ENCODE measurements at regions not wholly inside any gene's neighbourhood (a gene's known extent, or its start where the extent isn't known, plus 50 kb on each side); places are given as distances from the start of the nearest gene placed in this dataset.
"Not testable (repeated sequence)": the region's sequence is repeated elsewhere in the genome, so short reads cannot be mapped to it uniquely, and the experiment has no call there.

- no peak for DNase-seq
Measured at GRCh38 chr5:56303511-56303910, 70.4 kb upstream of the ANKRD55 start.

- no peak for DNase-seq
Measured at GRCh38 chr5:56302027-56302426, 68.9 kb upstream of the ANKRD55 start.

- no peak for DNase-seq
Measured at GRCh38 chr5:56301069-56301468, 67.9 kb upstream of the ANKRD55 start.

- no peak for DNase-seq
Measured at GRCh38 chr5:56299212-56299611, 66.1 kb upstream of the ANKRD55 start.

DNA sequence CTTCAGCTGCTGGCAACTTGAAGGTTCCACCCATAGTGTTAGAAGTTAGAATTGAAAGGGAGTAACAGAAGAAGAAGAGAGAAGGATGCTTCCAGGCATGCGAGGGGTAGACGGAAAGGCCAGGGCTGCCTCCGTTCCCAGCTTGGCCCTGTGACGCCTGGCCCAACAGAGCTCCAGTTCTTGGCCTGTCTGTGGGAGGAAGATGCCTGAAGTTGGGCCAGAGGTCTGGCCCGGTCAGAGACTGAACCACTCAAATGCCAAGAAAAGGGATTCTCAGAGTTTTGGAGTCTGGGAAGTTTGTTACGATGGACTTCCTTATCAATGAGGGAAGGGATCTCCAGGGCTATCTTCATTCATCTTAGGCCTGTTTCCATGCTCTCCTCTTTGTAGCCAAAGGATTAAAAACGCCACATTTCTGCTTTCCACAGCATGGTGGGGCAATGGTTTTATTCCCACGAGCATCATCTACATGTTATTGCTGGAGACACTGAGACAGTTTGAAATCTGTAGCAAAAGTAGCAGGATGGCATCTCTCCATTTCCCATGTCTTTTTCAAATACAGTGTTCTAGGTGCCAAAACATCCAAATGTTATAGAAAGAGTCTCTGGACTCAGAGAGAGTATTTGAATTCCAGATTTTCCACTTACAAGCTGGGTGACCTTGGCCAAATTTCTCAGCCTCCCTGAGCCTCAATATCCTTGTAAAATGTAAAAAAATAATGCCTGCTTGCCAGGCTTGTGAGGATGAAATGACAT lies 65.4 kb upstream of the ANKRD55 start:
- no peak for DNase-seq

DNA sequence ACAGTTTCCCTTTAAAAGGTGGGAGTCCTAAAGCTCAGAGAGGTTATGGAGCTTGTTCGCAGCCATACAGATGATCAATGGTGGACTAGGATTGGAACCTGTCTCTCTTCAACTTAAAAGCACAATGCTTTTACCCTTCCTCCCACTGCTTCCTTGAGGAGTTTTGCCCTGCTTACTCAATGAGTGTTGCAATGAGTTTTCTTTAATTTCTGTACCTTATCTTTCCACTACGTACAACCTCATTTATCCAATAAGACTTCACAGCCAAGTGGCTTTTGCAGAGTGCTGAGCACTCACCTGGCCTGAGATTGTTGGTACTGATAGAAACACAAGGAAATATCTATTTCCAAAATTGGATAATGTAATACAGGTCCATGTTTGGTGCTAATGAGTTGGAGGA lies 64.7 kb upstream of the ANKRD55 start:
- DNase-seq: no peak

DNA sequence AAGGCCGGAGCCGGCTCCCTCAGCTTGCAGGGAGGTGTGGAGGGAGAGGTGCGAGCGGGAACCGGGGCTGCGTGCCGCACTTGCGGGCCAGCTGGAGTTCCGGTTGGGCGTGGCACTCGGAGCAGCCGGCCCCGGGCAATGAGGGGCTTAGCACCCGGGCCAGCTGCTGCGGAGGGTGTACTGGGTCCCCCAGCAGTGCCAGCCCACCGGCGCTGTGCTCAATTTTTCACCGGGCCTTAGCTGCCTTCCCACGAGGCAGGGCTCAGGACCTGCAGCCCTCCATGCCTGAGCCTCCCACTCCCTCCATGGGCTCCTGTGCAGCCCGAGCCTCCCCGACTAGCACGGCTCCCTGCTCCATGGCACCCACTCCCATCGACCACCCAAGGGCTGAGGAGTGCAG lies 62.2 kb upstream of the ANKRD55 start:
- DNase-seq: not testable (repeated sequence)

GRCh38 chr5:56294354-56294753 lies 61.2 kb upstream of the ANKRD55 start:
- DNase-seq: no peak

GRCh38 chr5:56292874-56293273 lies 59.7 kb upstream of the ANKRD55 start:
- DNase-seq: not testable (repeated sequence)

DNA sequence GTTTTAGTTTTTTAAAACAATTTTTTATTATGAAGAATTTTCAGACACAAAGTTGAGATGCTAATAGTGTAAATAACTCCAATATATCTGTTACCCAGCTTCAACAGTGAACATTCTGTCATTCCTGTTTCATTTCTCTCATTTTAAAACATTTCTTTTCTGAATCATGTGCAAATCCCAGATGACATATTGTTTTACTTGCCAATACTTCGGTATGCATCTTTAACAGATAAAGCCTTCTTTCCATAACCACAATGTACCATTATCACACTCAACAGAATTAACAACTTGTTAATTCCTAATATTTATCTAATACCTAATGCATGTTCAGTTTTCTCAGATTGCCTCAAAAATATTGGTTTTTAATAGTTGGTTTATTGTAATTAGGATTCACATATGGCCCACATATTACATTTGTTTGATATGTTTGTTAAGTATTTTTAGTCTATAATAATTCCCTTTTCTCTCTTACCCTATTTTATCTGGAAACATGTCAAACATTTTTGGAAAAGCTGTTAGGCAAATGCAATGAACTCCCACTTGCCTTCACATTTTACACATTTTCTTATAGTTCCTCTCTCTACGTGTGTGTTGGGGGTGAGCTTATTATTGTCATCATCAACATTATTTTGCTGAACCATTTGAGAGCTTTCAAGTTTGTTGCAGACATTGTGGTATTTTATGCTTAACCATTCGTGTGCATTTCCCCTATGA lies 58.7 kb upstream of the ANKRD55 start:
- DNase-seq: no peak

DNA sequence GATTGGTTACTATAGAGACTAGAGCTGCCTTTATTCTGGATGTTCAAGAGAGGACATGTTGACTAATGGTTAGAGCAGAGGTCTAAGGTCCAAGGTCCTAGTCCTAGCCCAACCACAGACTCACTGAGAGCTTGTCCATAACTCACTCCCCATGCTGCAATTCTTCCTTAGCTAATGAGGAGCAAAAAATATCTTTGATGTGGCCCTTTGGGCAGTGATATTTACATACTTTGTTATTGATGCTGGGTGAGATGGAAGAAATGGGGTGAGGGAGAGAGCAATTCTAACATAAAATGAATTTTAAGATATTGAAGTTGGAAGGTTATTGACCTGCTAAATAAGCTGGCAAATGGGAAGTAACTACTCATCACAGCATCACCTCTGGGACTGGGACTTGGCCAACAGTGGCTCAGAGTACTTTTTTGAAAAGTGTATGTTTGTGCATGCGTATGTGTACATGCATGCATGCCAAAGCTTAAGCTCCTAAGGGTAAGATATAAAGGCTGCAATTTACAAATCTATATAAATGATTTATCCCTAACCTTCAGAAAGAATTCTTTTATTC lies 58.0 kb upstream of the ANKRD55 start:
- DNase-seq: no peak

DNA sequence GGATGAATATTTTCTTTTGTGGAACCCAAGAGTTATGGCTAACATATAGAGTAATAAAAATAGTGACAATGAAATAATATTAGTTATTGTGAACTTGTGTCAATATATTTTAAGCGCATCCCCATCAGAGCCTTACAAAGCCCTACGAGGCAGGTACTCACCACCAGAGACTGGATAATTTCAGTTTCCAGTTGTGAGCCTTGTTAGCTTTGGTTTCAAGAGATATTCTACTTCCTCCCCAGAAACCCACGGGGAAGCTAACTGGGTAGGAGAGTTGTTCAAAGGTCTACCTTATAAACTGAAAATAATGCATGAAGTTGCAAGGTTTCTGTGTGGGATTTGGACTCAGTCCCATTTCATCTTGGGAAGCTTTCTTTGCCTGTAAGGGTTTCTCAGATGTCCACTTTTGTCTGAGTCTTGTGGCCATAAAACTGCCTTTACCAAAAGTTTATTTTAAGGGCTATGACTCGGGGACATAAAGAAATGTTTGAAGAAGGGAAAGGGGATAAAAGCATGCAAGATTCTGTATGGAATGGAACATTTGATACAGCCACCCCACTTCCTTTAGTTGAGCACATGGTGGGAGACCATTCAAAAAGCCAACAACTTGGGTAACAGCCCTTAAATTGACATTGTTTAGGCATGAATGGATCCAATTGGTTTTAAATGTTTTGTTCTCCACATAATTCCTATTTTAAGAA lies 57.4 kb upstream of the ANKRD55 start:
- DNase-seq: no peak

- no peak for DNase-seq
Measured at GRCh38 chr5:56289602-56289987, 56.5 kb upstream of the ANKRD55 start.

DNA sequence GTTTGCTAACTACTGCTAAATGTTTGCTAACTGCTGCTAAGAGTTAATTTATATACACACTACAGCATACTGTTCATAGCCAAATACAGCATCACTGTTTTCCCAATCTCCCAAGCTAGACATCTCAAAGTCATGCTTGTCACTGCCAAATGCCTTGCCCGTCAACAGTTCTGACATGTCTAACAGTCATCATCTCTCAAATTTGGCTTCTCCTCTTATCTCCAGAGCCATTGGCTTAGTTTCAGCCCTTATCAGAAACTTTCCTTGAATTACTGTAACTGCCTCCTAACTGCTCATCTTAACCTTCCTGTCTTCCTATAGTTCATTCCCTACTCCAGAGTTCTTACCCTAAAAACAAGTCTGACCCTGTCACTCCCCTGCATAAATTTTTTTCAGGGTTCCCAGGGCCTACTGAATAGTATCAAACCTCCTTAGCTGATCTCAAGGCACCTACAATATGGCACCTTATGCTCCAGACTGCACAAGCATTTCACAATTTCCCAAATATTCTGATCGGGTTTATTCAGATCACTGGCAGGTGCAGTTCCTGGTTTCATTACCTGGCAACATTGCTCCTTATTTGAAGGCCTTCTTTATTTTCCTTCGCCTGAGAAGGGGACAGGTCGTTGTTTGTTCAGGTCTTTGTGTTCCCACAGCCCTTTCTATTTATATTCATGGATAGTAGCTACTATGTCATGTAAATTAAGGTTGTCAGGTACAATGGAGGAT lies 55.9 kb upstream of the ANKRD55 start:
- no peak for DNase-seq

DNA sequence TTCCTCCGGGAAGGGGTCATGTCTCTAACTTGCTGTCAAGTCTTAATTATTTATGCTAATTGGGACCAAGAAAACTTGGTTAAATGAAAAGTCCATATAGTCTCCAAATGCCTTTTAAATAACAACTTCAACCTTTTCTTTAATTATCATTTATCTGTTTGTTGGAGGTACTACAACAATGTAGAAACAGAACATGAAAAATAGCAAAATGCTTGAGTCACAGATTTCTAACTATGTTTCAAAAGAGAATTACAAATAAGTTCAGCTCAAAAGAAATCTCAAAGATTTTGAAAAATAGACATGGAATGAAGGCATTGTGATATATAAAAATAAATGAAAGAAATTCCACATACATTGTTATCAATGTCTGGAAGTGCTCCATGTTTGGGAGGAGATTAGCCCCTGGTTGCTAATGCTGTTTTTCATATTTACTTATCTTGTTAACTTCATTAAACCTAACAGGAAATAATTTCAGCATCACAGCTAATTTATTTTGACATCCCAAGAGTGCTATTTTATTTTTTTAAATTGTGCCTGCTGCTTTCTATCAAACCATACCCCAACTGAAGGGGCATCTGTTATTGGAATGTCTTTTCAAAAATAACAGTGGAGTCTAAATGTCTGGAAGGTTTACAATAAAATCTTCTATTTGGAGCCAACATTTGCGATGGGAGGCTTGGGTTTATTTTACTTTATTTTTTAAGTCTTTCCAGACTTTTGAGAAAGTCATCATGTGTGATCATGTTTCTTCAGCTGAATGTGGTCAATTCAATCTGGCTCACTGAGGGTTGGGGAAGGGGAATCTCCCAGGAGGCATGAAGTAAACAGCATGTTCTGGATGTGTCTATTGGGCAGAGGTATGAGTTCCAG lies 53.1 kb upstream of the ANKRD55 start:
- DNase-seq: no peak

- DNase-seq: no peak
Measured at GRCh38 chr5:56282951-56283350, 49.8 kb upstream of the ANKRD55 start.
